ENCODE measurements at regions not wholly inside any gene's neighbourhood (a gene's known extent, or its start where the extent isn't known, plus 50 kb on each side); places are given as distances from the start of the nearest gene placed in this dataset.

DNA sequence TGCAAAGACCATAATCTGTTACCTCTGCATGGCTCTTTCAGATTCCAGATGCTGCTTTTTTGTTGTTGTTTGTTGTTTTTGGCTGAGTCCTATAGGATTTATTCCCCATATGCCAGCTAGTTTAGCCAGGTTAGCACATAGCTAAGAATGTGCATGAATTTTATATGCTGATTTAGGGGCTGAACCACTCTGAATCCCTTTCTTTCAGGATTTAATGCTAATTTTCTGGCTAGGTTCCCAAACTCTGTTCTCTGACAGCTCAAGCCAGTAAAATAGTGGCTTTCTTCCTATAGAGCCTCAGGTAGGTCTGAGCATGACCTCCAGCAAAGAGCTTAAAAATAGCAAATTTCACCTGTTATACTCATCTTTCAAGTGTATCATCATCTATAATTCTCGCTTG is 521.4 kb downstream of the CAAP1 start:
- DNase-seq = no peak

DNA sequence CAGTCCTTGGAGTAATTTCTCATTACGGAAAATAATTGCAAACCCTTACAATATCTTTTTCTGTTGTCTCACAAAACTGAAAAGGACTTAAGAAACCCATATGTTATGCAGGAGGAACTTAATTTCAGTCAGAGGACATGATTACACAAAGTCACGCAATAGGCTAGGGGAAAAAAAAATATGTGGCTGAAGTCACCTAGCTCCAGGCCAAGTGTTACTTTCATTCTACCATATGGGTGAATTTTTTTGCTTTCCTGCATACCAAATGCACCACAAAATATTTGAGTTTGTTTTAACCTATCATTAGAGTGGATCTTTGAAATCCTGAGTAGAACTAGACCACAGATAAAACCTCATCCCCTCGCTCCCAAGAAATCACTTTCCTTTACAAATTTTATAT is 523.5 kb downstream of the CAAP1 start:
- DNase-seq = no peak

DNA sequence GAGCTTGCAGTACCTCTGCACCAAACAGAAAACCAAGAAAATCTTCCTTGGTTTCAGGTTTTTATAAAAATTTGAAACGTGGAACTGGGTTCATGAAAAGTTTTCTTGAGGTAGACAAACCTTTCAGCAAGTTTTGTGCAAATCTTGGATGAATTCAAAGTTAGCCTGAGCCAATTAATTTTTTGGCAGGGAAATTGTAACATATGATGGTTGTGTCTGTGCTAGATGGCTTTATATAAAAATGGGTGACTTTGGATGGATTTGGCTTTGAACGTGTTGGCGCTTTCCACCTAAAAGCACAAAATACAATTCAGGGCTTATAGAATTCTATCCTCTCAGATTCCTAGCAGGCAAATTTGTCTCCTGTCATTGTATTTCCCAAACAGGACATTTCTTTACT is 524.4 kb downstream of the CAAP1 start:
- no peak for DNase-seq

DNA sequence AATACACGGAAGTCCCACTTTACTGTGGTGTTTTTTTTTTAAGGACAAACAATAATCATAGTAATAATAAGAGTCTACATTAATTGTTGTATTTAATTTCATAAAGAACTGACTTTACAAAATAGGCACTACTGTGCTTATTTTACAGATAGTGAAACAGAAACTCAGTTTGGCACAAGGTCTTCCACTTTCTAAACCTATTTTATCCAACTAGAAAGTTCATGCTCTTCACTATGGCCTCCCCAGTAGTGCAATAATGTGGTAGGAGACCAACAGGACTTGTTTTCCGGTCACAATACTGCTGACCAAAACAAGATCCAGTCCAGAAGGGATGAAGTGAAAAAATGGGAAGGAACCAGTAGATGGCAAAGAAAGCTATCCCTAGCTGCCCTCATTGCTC is 531.6 kb downstream of the CAAP1 start:
- no peak for DNase-seq

DNA sequence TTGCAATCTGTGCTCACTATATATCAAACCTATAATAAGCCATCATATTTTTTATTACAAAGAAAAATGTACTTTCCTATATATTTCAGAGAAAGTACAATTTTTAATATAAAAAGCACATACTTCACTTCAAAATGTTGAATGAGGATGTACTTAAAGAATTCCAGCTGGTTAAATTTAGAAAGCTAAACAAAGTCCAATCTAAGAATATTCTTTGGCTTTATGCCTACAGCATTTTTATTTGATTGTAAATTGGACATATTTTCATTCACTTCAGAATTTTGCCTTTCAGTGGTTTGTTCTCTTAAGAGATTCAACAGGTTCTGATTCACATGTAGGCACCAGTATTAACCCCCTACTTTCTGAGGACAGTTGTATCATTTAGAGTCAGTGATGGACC is 533.8 kb downstream of the CAAP1 start:
- no peak for DNase-seq

DNA sequence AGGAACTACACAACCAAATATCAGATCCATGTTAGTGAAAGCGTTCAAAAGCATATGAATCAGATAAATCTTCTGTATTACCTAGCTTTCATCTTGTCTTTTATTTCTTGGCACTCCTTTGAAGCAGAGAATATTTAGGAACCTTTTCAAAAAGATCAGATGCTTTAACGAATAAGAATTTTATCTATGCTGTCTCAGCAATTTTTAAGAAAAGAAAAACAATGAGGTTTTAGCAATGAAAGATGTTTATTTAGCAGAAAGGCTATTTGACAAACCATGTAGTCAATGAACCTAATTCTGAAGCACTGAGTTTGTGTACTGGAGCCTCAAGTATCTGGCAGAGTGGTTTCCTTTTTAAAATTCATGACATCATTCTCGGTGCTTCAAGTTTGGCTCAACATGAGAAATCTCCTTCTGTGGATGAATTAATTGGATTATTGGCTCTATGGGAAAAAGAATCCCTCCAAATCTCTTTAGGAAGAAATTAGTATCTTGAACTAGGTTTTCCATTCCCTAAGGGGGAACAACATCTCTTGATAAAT is 534.7 kb downstream of the CAAP1 start:
- DNase-seq = no peak

DNA sequence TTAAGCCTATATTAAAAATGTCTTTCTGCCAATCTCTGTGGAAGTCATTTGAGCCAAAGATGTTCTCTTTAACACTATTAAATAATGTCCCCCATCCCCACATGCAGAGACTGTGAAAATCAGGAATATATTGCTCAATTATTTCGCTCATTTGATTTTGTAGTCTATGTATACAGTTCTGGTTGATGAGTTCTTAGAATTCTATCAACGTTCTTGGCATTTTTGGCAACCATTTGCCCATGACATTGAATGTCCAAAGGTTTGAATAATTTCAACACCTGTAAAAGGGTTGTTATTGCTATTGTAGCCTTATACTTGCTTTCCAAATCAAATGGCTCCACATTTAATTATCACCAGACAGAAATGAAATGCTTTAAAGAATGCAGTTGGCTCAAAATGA is 536.1 kb downstream of the CAAP1 start:
- DNase-seq = no peak

DNA sequence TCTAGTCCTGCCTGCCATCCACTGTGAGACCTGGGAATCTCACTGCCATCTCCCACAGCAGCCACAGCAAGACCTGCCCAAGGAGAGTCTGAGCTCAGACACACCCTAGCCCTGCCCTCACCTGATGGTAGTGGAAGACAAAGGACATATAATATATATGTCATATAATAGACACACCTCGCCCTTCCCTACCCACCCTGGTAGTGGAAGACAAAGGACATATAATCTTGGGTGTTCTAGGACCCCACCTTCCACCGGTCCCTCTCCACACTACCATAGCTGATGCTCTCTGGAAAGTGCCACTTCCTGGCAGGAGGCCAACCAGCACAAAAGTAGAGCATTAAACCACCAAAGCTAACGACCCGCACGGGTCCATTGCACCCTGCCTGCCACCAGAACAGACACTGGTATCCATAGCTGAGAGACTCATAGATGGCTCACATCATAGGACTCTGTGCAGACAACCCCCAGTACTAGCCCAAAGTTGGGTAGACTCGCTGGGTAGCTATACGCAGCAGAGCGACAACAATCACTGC is 545.6 kb downstream of the CAAP1 start:
- no peak for DNase-seq

DNA sequence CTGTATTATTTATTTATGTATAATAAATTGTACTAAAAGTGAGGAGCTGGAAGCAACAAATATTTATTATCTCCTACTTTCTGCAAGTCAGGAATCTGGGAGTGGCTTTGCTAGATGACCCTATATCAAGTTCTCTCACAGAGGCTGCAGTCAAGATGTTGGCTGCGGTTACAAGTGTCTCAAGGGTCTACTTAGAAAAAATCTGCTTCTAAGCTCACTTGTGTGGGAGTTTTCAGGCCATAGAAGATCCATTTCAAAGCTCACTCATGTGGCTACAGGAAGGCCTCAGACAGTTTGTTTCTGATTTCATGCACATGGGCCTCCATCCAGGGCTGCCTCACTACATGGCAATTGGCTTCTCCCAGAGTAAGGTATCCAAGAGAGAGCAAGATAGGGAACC is 551.1 kb downstream of the CAAP1 start:
- no peak for DNase-seq

DNA sequence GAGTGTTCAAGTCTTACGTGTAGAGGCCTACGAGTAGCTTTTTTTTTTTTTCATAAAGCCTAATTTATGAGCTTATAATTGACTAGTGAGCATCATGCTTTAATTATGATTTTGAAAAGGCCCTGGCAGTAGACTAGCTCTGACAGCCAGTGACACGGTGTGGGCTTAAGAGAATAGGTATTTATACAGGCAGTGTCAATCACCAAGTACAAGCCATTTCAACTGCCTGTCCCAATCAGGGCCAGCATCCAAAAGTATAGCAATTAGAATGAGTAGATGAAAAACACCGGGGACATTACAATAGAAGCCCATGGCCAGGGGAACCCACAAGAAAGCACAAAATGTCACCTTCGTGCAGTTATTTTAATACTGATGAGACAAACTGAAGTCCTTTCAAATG is 552.8 kb downstream of the CAAP1 start:
- DNase-seq = no peak

DNA sequence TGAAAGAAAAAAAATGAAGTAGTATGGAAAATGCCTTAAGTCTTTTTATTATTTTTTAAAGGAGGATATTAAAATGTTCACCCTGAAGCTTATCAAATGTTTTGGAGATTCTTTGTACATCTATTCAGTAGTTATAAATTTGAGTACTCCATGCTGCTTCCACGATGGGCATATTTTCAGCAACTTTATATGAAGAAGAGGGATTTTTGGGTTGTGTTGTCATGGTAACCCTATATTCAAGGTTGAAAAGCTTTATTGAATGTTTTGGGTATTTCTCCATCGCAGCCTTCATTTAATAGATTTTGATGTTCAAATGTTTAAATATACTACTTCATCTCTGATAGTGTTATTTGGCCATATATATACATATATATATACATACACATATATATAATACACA is 557.5 kb downstream of the CAAP1 start:
- no peak for DNase-seq

DNA sequence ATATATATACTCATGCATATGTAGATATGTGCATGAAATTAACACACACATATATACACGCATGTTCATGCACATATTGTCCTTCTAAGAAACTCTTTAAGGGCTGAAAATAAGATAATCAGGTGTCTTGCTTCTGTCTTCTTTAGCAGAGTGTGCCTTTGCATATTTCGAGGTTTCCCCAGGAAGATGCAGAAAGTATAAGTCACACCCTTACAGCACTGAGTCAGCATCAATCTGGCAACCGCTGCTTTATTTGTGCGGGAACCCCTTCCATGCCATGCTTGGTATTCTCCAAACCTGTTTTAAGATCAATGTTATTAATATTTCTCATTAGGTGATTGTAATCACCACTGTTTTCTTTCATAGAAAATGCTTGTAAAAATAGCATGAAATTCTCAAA is 557.9 kb downstream of the CAAP1 start:
- no peak for DNase-seq

DNA sequence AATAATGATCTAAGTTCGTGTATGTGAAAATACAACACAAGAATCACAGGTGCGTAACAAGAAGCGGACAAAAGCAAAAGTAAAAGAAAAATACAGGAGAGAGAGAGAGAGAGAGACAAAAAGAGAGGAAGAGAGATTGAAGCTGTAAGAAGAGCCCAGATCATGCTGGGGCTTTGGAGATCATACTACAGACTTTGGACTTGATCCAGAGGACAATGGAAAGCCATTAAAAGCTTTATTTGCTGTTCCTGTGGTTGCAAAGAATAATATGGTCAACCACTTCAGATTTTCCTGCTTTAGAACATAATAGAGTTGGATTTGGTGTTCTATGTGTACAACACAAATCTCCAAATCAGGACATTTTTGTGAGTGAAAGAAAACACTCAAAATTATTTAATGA is 561.4 kb downstream of the CAAP1 start:
- DNase-seq = no peak

DNA sequence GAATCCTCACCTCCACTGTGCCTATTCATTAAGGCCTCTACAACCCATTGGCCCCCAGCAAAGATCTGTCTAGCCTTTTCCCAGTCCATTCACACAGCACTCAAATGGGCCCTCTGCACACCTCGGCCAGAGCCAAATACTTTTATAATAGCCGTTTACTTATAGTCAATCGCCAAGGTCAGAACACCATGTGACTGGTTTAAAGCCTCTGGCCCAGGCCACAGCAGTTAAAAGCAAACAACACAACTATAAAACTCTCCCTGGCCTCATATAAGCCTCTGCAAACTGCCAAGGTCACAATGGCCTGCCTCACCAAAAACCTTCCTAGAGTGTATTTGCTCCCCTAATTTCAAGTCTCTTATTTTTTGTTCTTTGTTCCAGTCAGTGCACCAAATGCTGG is 562.6 kb downstream of the CAAP1 start:
- no peak for DNase-seq

DNA sequence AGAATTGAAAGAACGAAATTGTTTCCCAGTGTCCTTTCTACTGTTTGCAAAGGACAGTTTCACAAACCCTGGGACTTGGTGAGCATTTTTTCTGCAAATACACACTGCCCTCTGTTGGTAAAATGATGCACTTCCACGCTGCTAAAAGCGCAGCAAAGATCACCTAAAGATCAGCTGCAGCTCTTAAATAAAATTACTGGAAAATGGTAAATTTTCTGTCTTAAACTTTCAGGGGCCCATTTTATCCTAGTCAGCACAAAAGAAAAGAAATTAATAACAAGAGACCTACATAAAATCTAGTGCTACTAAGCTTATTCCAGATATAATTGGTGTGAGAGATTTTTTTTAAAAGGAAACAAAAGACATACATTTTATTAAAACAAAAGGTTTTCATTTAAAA is 566.0 kb downstream of the CAAP1 start:
- peak; percentile 23 for DNase-seq

DNA sequence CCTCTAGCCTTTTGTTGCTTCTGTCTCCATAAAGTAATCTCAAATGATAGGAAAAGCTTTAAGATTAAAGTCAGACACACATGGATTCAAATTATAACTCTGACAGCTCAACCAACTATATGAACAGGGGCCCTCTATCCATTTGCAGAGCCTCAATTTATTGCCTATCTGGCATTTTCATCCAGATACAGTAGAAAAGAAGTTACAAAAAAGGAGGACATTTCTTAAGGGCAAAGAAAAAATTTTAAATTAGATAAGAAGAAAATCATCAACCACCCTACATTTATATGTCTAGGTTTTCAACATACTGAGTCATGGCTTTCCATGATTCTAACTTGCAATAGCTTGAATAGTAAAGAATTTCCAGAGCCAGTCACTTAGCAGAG is 567.2 kb downstream of the CAAP1 start:
- DNase-seq = no peak

DNA sequence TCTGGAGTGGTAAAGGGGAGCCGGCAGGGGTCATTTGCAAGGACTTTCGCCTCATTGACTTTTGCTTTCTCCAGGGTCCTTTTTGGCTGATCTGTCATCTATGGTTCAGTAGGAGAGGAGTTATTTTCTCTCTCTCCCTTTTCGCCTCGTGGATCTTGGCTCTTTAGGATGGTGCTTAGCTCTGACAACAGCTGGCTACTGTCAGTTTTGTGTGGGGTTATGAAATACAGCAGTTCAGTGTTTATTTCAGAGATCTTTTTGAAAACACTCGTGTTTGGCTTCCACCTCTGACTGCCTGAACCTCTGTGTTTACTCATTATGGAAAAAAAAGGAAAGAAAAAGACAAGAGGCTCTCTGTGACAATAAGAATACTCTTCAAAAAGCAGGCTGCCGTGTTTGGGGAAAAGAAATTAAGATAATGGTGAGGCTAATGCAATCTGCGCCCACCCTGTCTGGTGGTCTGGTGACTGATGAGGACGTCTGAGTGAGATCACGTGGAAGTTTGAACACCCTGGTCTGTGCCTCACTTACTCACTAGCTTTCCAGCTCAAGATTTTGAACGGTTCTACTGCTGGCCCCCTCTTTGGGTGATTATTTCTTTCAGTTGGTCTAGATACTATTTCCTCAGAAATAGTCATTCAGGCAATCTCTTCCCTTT is 567.7 kb downstream of the CAAP1 start:
- DNase-seq = no peak

DNA sequence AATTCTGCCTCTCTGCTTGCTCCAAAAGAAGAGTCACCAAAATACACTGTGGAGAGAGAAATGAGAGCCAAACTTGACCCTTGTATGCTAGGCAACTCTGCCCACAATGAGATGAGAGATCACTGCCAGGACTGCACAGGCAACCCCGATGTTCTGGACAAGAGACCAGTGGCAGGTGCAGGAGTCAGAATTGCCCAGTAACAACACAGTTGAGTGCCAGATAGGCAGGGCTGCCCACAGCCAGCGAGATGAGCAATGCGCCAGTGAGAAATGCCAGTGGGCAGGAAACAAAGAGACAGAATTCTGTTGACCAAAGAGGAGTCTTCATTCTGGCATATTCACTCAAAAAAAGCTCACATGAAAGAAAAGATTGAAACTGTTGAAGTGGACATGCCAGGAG is 570.7 kb downstream of the CAAP1 start:
- no peak for DNase-seq

DNA sequence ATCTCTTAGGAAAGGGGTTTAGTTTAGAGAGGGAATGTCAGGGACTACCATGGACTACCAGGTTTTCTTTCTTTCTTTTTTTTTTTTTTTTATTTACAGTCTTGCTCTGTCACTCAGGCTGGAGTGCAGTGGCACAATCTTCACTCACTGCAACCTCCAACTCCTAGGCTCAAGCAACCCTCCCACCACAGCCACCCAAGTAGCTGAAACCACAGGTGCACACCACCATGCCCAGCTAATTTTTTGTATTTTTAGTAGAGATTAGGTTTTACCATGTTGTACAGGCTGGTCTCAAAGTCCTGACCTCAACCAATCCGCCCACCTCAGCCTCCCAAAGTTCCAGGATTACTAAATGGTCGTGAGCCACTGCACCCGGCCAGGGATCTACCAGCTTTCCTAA is 572.7 kb downstream of the CAAP1 start:
- DNase-seq = no peak

DNA sequence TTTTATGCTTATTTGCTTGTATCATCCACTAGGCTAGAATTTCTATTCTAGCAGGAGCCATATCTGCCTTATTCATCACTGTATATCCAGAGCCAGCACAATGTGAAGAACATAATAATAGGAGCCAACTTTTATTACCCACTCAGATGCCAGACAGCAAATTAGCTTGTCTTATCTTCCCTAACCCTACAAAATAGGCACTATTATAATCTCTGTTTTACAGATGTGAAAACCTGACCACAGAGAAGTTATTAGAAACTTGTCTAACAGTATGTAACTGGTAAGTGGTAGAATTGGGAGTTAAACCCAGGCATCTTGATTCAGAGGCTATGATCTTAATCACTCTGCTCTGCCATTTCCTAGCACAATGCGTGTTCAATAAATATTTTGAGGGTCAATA is 579.5 kb downstream of the CAAP1 start:
- no peak for DNase-seq

DNA sequence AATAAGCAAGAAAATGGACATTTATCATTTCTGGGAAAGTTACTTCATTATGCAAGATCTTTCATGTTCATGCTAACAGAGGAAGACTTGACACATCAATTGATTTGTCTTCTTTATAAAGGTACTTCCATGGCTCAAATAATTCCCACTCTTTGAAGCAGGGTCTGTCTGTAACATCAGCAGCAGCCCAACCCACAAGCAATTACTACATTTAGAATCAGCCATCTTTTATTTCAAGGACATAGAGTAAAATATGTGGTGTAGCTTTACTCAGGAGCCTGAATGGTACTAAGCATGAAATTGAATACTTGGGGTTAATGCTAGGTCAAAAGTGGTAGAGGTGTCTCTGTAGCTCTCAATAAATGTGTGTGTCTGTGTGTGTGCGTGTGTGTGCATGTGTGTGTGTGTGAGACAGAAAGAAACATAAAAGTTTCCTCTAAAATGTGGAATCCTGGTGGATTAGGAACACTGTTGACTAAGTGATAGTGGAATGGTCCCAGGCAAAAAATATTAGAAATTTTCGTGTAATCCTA is 581.1 kb downstream of the CAAP1 start:
- no peak for DNase-seq

DNA sequence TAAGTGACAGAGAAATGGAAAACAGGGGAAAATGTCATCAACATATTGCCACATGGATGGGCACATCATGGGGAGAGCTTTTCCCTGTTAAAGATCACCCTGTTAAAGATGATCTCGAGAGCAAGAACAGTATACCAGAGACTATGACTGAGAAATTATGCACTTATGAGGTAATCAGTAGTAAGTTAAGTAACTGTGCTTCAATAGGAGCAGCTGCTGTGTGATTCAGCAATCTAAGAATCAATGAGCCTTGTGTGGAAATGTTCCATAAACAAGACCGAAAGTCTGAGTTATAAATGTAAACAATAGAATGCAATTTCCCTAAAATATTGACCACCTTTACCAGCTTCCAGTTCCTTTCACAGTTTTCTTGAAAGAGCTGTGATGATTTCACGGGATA is 582.3 kb downstream of the CAAP1 start:
- DNase-seq = no peak

DNA sequence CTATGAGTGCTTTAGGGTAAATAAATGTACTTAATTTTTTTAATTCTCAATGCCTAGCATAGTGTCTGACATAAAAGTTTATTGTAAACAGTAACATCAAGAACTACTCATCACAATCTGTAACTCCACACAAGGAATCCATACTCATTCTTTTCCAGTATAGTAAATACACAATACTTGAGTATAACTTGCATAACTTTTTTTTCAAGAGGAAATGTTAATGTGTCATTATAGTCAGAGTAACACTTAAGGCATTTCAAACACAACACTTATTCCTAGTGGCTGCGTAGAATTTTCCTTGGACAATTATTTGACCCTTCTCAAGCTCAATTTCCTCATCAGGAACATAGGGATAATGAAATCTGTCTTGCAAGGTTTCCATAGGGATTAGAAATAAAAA is 584.3 kb downstream of the CAAP1 start:
- no peak for DNase-seq

DNA sequence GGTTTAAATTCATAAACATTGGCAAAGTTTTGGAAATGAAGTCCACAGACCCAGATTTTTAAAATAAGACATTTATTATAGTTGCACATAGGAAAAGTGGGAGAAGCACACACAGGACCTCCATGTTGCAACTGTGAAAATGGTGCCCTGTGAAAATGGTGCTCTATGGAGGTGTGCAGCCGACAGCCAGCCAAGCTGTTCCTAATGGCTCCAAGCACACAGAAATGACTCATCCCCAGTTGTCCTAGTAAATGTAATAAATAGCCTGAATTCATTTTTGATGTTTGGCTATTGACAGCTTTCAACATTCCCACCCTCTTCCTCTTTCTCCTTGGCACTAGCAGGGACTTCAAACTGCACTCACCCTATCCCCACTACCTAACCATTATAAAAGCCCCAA is 590.9 kb downstream of the CAAP1 start:
- no peak for DNase-seq

DNA sequence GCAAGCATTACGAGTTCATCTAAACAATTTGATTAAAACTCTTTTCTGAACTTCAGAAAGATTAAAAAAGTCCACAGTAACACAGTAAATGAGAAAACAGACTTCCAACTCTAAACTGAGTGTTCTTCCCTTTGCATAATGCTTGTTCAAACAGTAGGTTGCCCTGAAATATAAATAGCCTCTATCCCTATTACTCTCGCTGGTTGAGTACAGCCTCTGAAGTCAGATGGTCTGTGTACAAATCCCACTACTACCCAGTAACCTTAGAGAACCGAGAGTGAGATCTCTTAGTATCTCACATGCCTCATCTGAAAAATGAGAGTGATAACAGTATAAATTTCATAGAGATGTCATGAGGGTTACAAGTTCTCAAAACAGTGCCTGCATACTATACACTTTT is 591.6 kb downstream of the CAAP1 start:
- no peak for DNase-seq
